SK-N-SH (cell line): ENCODE measurements at regions not wholly inside any gene's neighbourhood (a gene's known extent, or its start where the extent isn't known, plus 50 kb on each side); places are given as distances from the start of the nearest gene placed in this dataset.
"Not testable (repeated sequence)": the region's sequence is repeated elsewhere in the genome, so short reads cannot be mapped to it uniquely, and the experiment has no call there.

Experiments
- CTCF ChIA-PET: fragments of 300-600, 350-600 bp; formaldehyde crosslinking; extraction: SDS; loops from one replicate; lab custom pipeline; 2021; lab: Yijun Ruan, JAX
- POLR2A ChIA-PET: fragments of 350-600 bp; sonication (Branson Sonifier 250); formaldehyde crosslinking; extraction: SDS; loops from one replicate; lab custom pipeline; 2020; ENCODE audit warnings: antibody characterized with exemption, inconsistent platforms; lab: Yijun Ruan, JAX
- DNase-seq: peaks from one replicate; pipeline ENCODE4 v3.0.0; 2012
- H2AFZ ChIP-seq: fragments of 200-600 bp; sonication (generic); 2 replicates; pipeline ENCODE4 v1.8.1; 2016; ENCODE audit warnings: antibody characterized with exemption, mild to moderate bottlenecking, low read depth
- H3F3A ChIP-seq: fragments of 200-600 bp; sonication (generic); replicated peaks from 2 replicates; pipeline ENCODE3; 2016; ENCODE audit warnings: antibody characterized with exemption, mild to moderate bottlenecking; ENCODE audit not compliant: insufficient read depth
- H3K27ac ChIP-seq, 2 experiments: fragments of 200-500 bp in 1 of 2; fragments of 200-600 bp in 1 of 2; sonication (Bioruptor generic) in 1 of 2; sonication (generic), shearing (Covaris generic) in 1 of 2; 2 replicates each; pipeline versions ENCODE4 v1.5.1 to v1.6.1; 2014 to 2016; ENCODE audit warnings: low read depth in 2 of 2, inconsistent platforms in 1 of 2, low read length in 1 of 2, mild to moderate bottlenecking in 1 of 2, mixed read lengths in 1 of 2
- H3K27me3 ChIP-seq: fragments of 200-600 bp; sonication (generic), shearing (Covaris generic); 2 replicates; pipeline ENCODE4 v1.6.1; 2016; ENCODE audit warnings: mixed run types; ENCODE audit not compliant: insufficient read depth
- H3K36me3 ChIP-seq, 2 experiments: fragments of 200-500 bp in 1 of 2; fragments of 200-600 bp in 1 of 2; sonication (Bioruptor generic) in 1 of 2; sonication (generic) in 1 of 2; replicated peaks in 1 of 2; 2 replicates each; pipeline versions ENCODE3 to v1.5.1; 2014 to 2016; ENCODE audit warnings: low read length in 1 of 2, mild to moderate bottlenecking in 1 of 2; ENCODE audit not compliant: insufficient read depth in 2 of 2, control insufficient read depth in 1 of 2
- H3K4me1 ChIP-seq, 2 experiments: fragments of 200-500 bp in 1 of 2; fragments of 200-600 bp in 1 of 2; sonication (Bioruptor generic) in 1 of 2; sonication (generic), shearing (Covaris generic) in 1 of 2; 2 replicates each; pipeline versions ENCODE4 v1.5.1 to v1.6.1; 2014 to 2016; ENCODE audit warnings: low read depth in 1 of 2, low read length in 1 of 2, mixed run types in 1 of 2; ENCODE audit not compliant: insufficient read depth in 2 of 2, control insufficient read depth in 1 of 2
- H3K4me2 ChIP-seq: fragments of 200-600 bp; sonication (generic), shearing (Covaris generic); 2 replicates; pipeline ENCODE4 v1.6.1; 2017; ENCODE audit warnings: mixed run types
- H3K4me3 ChIP-seq, 2 experiments: fragments of 200-500 bp in 1 of 2; fragments of 200-600 bp in 1 of 2; sonication (Bioruptor generic) in 1 of 2; sonication (generic), shearing (Covaris generic) in 1 of 2; 2 replicates each; pipeline versions ENCODE4 v1.5.1 to v1.8.1; 2014 to 2016; ENCODE audit warnings: low read depth in 2 of 2, inconsistent platforms in 1 of 2, low read length in 1 of 2, mild to moderate bottlenecking in 1 of 2, mixed read lengths in 1 of 2, moderate library complexity in 1 of 2
- H3K79me2 ChIP-seq: fragments of 200-600 bp; sonication (generic); 2 replicates; pipeline ENCODE4 v1.8.1; 2017; ENCODE audit warnings: mild to moderate bottlenecking; ENCODE audit not compliant: insufficient read depth
- H3K9ac ChIP-seq: fragments of 200-600 bp; sonication (generic); 2 replicates; pipeline ENCODE4 v1.6.1; 2017; ENCODE audit warnings: mixed run types
- H3K9me2 ChIP-seq: fragments of 200-600 bp; sonication (generic); 2 replicates; pipeline ENCODE4 v1.6.1; 2017; ENCODE audit warnings: mixed run types
- H3K9me3 ChIP-seq: fragments of 200-600 bp; sonication (generic); 2 replicates; pipeline ENCODE4 v1.6.1; 2017; ENCODE audit warnings: mixed run types, mild to moderate bottlenecking, moderate library complexity
- H4K20me1 ChIP-seq: fragments of 200-600 bp; sonication (generic); 2 replicates; pipeline ENCODE4 v1.6.1; 2017; ENCODE audit warnings: mild to moderate bottlenecking, mixed run types; ENCODE audit not compliant: insufficient read depth
- FOXM1 ChIP-seq: IDR thresholded peaks from 2 replicates; pipeline ENCODE4 v1.4.0; 2012; ENCODE audit warnings: low read depth, mild to moderate bottlenecking
- GATA2 ChIP-seq: sonication (generic); formaldehyde crosslinking; IDR thresholded peaks from 2 replicates; pipeline ENCODE4 v1.5.0; 2020; ENCODE audit warnings: mild to moderate bottlenecking, missing genetic modification reagents
- MXI1 ChIP-seq: IDR thresholded peaks from 2 replicates; pipeline ENCODE4 v1.6.1; 2012; ENCODE audit warnings: mild to moderate bottlenecking, low read depth, low read length, improper control_type of control experiment
- POLR2AphosphoS5 ChIP-seq: IDR thresholded peaks from 2 replicates; pipeline ENCODE4 v1.6.1; 2012; ENCODE audit warnings: low read depth, low read length
- TCF12 ChIP-seq: IDR thresholded peaks from 2 replicates; pipeline ENCODE4 v1.4.0; 2012
- WGBS: methylation state at CpG from one replicate; pipeline ENCODE4 v1.1.6; 2017; ENCODE audit warnings: low lambda C conversion rate; 5-methylcytosine and 5-hydroxymethylcytosine counted together

DNA sequence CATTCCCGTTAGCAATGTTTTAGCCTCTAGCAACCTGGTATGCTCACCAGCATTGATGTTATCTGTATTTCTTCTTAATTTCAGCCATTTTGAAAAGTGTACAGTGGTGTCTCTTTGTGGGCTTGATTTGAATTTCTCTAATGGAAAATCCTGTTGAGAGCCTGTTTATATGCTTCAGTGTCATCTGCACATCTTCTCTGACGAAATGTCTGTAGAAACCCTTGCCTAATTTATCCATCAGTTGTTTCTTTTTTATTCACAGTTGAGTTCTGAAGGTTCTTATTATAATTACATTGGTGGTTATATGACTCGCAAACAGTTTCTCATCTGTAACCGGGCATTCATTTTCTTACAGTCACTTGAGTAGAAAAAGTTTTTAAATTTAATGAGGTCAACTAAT is 1195.5 kb downstream of the TMEM121 start:
- H3K9me3 ChIP-seq, H4K20me1 ChIP-seq, H3K4me2 ChIP-seq, POLR2A ChIA-PET, H3K79me2 ChIP-seq, H3F3A ChIP-seq, H3K9me2 ChIP-seq, H2AFZ ChIP-seq, DNase-seq, CTCF ChIA-PET, H3K4me1 ChIP-seq, H3K27me3 ChIP-seq, H3K36me3 ChIP-seq, H3K4me3 ChIP-seq, H3K9ac ChIP-seq, H3K27ac ChIP-seq: not testable (repeated sequence)
- WGBS = no CpG with 5 or more reads among the region's 4 CpGs

DNA sequence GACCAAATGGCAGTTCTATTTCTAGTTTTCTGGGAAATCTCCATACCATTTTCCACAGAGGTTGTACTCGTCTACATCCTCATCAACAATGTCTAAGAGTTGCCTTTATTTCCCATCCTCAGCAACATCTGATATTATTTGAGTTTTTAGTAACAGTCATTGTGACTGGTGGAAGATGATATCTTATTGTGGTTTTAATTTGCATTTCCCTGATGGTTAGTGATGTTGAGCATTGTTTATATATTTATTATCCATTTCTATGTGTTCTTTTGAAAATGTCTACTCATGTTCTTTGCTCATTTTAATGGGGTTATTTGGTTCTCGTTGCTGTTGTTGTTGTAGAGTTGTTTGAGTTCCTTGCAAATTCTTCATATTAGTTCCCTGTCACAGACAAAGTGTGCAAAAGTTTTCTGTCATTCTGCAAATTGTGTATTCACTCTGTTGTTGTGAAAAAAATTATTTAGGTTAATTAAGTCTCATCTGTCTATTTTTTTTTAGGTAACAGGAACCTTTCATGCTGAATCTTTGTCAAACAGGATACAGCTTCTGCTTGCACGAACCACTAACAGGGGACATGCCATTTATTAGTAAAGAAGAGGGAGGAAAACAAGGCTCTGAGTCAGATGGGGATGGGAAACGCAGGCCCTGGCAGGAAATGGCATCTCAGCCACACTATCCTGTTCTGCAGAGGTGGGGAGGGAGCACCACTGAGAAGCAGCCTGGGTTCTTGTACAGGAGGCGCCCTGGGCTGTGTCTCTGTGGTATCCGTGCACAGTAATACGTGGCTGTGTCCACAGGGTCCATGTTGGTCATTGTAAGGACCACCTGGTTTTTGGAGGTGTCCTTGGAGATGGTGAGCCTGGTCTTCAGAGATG is 1196.7 kb downstream of the TMEM121 start:
- H2AFZ ChIP-seq, H3K36me3 ChIP-seq, H3K9ac ChIP-seq, H3K27me3 ChIP-seq, H3K4me1 ChIP-seq, DNase-seq, POLR2A ChIA-PET, H3K9me2 ChIP-seq, H4K20me1 ChIP-seq, H3F3A ChIP-seq, H3K4me2 ChIP-seq, H3K79me2 ChIP-seq, H3K27ac ChIP-seq, H3K9me3 ChIP-seq, CTCF ChIA-PET, H3K4me3 ChIP-seq: not testable (repeated sequence)
- WGBS = no CpG with 5 or more reads among the region's 7 CpGs

DNA sequence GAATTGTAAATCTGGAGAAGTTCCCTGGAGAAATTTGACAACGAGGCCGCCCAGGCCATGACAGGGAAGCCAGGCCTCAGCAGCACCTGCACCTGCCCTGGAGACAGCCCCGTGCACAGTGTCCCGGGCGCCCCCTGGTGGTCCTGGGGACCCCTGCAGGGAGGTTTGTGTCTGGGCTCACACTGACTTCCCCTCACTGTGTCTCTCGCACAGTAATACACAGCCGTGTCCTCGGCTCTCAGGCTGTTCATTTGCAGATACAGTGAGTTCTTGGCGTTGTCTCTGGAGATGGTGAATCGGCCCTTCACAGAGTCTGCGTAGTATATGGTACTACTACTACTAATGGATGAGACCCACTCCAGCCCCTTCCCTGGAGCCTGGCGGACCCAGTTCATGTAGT is 1201.6 kb downstream of the TMEM121 start:
- H3K4me1 ChIP-seq, H3K79me2 ChIP-seq, CTCF ChIA-PET, H3F3A ChIP-seq, DNase-seq, H3K9me2 ChIP-seq, H3K27ac ChIP-seq, H3K27me3 ChIP-seq, POLR2A ChIA-PET, H3K9ac ChIP-seq, H3K4me2 ChIP-seq, H3K36me3 ChIP-seq, H3K4me3 ChIP-seq, H4K20me1 ChIP-seq, H2AFZ ChIP-seq, H3K9me3 ChIP-seq: not testable (repeated sequence)
- no CpG with 5 or more reads among the region's 12 CpGs for WGBS

DNA sequence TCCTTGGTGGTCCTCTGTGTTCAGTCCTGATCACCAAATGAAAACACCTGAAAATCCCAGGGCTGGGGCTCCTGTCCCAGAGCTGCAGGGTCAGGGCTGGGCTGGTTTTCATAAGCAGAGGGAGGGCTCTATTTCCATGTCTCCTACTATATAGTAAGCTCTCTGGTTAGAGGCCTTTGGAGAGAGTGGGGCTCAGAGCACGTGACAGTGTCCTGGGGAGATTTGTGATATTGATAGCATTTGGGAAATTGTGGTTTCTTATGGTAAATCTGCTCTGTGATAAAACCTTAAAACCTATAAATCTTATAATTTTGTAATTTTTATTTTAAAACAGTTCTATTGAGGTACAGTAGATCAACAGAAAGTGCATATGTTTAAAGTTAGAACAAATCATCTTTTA is 1202.2 kb downstream of the TMEM121 start:
- no CpG with 5 or more reads among the region's 1 CpG for WGBS
- no peaks in the 10 kb centered on the region for H3K27me3 ChIP-seq
- H3K4me3 ChIP-seq = no peak overlapping the region
- no peak for TF ChIP-seq GATA2 (CRISPR knock-in tag)
- TF ChIP-seq POLR2AphosphoS5 = no peak
- no peak for TF ChIP-seq TCF12
- no peak for TF ChIP-seq FOXM1
- no peak for TF ChIP-seq MXI1
- H3K4me2 ChIP-seq = no peak overlapping the region
- no peaks in the 10 kb centered on the region for H3K79me2 ChIP-seq
- no peaks in the 10 kb centered on the region for H3K4me1 ChIP-seq
- H3K9me3 ChIP-seq = no peaks in the 10 kb centered on the region
- H3K9ac ChIP-seq = no peak overlapping the region
- no peak overlapping the region for H2AFZ ChIP-seq
- CTCF ChIA-PET = no interaction called here
- no peaks in the 10 kb centered on the region for H3K9me2 ChIP-seq
- H4K20me1 ChIP-seq = no peaks in the 10 kb centered on the region
- H3F3A ChIP-seq = no peaks in the 10 kb centered on the region
- no peak for DNase-seq
- H3K27ac ChIP-seq = no peak overlapping the region
- POLR2A ChIA-PET = no interaction called here
- no peaks in the 10 kb centered on the region for H3K36me3 ChIP-seq
